GM12864 (cell line): ENCODE measurements at regions not wholly inside any gene's neighbourhood (a gene's known extent, or its start where the extent isn't known, plus 50 kb on each side); places are given as distances from the start of the nearest gene placed in this dataset.

ENCODE experiments used
- DNase-seq: peaks from one replicate; pipeline ENCODE4 v3.0.0-alpha.2; 2011; ENCODE audit warnings: low read depth
- H3K4me3 ChIP-seq: 2 replicates; pipeline ENCODE4 v1.5.1; 2011; ENCODE audit warnings: mild to moderate bottlenecking, low read depth, low read length, control low read depth
- CTCF ChIP-seq: IDR thresholded peaks from 2 replicates; pipeline ENCODE4 v1.5.1; 2011; ENCODE audit warnings: low read depth, mild to moderate bottlenecking, moderate library complexity, low read length, control low read depth, inconsistent platforms; ENCODE audit errors: missing control alignments

GRCh38 chr15:92273286-92273685 lies 120.4 kb upstream of the ST8SIA2 start:
- H3K4me3 ChIP-seq = no peak overlapping the region
- no peak for DNase-seq
- no peak for TF ChIP-seq CTCF

GRCh38 chr15:92273723-92274122 lies 120.0 kb upstream of the ST8SIA2 start:
- no peak for TF ChIP-seq CTCF
- DNase-seq = no peak
- no peak overlapping the region for H3K4me3 ChIP-seq

- TF ChIP-seq CTCF = peak; percentile 62
- DNase-seq = peak; percentile 4
- H3K4me3 ChIP-seq = no peak overlapping the region
Observed at GRCh38 chr15:92277776-92278175, 115.9 kb upstream of the ST8SIA2 start.

- no peak for DNase-seq
- no peak overlapping the region for H3K4me3 ChIP-seq
- no peak for TF ChIP-seq CTCF
Observed at GRCh38 chr15:92283813-92284212, 109.9 kb upstream of the ST8SIA2 start.

- H3K4me3 ChIP-seq = no peak overlapping the region
- peak; percentile 8 for DNase-seq
- TF ChIP-seq CTCF = no peak
Observed at GRCh38 chr15:92288755-92289154, 104.9 kb upstream of the ST8SIA2 start.

GRCh38 chr15:92289733-92290132 lies 103.9 kb upstream of the ST8SIA2 start:
- no peak overlapping the region for H3K4me3 ChIP-seq
- DNase-seq = no peak

More at GRCh38 chr15:92289733-92290132, 103.9 kb upstream of the ST8SIA2 start:
- no peak for TF ChIP-seq CTCF
